ENCODE measurements at regions not wholly inside any gene's neighbourhood (a gene's known extent, or its start where the extent isn't known, plus 50 kb on each side); places are given as distances from the start of the nearest gene placed in this dataset.

DNA sequence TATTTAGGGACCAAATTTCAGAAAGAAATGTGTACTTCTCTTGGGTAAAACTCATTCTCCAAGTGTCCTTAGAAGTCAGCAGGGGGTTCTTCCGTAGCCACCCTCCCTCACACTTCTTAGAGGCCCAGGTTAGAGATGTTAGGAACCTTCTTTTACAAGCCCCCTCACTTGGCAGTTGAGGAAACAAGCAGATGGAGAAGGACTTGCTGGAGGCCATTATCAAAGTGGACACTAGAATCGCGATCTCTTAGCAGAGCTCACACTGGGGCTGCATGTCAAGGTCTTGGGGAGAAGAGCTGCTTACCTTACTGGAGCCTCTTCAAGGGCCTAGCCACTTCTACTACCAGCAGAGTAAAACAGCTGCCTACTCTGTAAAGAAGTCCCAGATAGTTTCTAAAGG is 69.4 kb upstream of the POLG start:
- Histone ChIP-seq H3K36me3 (replicated peaks; ENCODE audit: control insufficient read depth, insufficient read depth, low read length) (no peaks in the 10 kb centered on the region), H3K4me3 (ENCODE audit: insufficient read depth, low read depth, low read length) (no peak overlapping the region), H3K27me3 (ENCODE audit: control insufficient read depth, insufficient read depth, low read length) (peaks cover 99% of the 10 kb centered on the region)
- no peak for DNase-seq

DNA sequence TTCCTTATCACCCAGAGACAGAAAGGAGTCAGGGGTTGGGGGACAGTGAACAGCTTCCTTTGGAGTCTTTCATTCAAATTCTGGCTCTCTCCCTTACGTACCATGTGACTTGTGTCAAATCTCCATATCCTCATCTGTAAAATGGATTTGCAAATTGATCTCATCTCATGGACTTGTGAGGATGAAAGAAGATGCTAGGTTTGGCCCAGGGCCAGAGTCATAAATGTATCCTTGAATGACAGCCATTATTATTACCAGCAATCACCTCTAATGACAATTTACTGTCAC is 67.8 kb upstream of the POLG start:
- no peaks in the 10 kb centered on the region for H3K36me3 ChIP-seq (replicated peaks; ENCODE audit: control insufficient read depth, insufficient read depth, low read length)
- H3K4me3 ChIP-seq (ENCODE audit: insufficient read depth, low read depth, low read length), result no peak overlapping the region
- H3K27me3 ChIP-seq (ENCODE audit: control insufficient read depth, insufficient read depth, low read length), result peaks cover 99% of the 10 kb centered on the region
- no peak for DNase-seq

DNA sequence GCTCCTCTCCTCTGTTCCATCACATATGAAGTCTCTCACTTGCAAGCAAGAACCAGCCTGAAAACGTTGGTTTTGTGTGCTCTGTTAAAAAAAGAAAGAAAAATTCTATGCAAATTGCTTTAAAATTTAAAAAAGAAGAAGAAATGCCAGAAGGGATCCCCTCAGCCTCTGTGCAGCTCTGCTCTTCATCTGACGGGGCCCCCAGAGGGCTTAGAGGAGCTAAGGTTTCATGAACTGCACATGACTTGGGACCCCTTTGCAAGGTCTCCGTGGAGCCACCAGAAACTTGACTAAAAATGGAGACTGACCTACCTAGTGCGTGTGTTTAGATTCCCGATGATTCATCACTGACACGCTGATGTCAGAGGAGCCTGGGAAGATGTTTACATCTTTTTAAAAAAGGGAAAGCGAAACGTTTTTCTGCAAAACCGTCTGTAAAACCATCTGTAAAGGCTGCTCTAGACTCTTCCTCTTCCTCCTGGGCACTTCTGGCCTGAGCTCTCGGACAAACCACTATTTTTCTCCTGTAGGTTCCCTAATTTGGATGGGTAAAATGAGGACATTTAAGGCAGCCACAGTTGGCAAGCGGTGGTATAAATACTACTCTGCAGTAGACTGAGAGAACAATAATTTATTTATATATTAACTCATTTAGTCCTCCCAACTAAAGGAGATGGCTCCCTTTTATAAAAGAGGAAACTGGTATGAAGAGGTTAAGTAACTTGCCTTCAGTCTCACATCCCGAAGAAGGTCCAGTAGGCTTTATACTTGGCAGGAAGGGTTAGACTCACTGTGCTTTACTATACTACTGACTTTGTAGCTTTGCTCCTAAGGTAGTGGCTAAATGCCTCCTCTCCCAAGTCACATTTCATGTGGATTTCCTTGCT is 67.2 kb upstream of the POLG start:
- no peak for DNase-seq
- Histone ChIP-seq H3K27me3 (ENCODE audit: control insufficient read depth, insufficient read depth, low read length) (peaks cover 99% of the 10 kb centered on the region), H3K36me3 (replicated peaks; ENCODE audit: control insufficient read depth, insufficient read depth, low read length) (no peaks in the 10 kb centered on the region), H3K4me3 (ENCODE audit: insufficient read depth, low read depth, low read length) (no peak overlapping the region)

DNA sequence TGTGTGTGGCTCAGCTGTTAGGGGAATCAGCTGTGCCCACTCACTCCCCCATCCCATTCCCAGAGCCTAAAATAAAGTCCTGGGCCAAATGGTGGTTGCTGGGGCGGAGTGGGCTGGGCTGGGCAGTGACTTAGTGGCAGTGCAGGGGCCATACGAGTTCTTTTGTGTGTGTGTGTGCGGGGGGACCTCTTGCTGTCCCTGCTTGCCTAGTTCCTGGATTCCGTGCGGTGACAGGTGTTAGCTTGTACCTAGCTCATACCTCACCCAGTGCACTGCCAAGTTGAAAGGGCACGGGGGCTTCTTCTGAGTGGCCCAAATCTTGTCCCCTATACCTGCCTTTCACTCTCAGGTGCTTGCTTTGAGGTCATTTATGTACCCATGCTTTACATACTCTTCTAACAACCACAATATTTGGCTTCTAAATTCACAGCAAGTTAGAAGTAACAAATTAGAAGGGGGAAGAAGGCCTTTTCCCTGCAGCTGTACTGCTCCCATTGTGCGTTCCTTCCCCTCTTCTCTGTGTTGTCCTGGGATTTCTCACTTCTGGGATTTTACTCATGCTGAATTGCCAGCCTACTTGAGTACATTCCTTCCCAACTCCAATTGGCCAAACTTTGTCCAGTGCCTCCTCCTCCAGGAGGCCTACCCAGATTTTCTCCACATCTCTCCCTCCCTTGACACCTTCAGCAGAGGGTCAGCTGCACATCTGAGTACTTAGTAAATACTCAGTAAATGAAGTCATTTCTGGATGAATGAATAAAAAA is 66.3 kb upstream of the POLG start:
- Histone ChIP-seq H3K36me3 (replicated peaks; ENCODE audit: control insufficient read depth, insufficient read depth, low read length) (no peaks in the 10 kb centered on the region), H3K4me3 (ENCODE audit: insufficient read depth, low read depth, low read length) (no peak overlapping the region), H3K27me3 (ENCODE audit: control insufficient read depth, insufficient read depth, low read length) (peaks cover 99% of the 10 kb centered on the region)
- no peak for DNase-seq

- Histone ChIP-seq H3K27me3 (ENCODE audit: control insufficient read depth, insufficient read depth, low read length) (peaks cover 99% of the 10 kb centered on the region), H3K36me3 (replicated peaks; ENCODE audit: control insufficient read depth, insufficient read depth, low read length) (no peaks in the 10 kb centered on the region), H3K4me3 (ENCODE audit: insufficient read depth, low read depth, low read length) (no peak overlapping the region)
- DNase-seq, result peak; percentile 84
Measured at GRCh38 chr15:89400116-89400781, 65.6 kb upstream of the POLG start.

DNA sequence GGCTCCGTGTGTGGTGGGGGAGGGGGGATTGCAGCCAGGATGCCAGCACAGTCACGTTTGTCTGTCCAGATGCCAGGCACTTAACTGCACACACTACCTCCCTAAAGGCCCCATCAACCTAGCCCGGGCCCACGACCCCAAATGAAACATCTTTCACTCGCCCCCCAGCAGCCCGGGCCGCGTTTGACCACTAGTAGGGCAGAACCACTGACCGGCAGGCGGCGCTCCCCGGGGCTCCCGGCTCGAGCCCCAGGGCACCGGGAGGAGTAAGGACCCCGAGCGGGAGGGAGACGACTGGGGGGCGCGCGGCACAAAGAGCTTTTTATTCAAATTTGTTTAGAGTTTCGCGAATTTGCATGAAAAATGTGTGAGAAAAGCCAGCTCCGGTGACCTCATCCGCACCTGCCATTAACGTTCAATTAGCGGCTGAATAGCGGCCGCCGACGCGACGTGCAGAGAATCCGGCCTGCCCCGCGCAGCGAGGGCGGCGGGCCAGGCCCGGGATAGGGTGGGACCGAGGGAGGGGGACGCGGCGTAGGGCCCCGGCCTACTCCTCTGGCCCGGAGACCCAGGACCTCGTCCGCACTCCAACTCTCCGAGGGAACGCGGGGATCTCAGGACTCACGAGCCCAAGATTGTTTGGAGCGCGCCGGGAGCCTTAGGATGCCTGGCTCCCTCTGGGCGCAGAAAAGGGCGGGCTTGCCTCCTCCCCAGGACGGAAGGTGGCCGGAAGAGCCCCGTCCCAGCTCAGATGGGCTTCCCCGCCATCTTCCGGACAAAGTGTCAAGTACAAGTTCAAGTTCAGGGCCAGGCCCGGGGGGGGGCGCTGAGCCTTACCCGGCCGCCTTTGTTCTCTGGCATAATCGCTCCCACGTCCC is 64.9 kb upstream of the POLG start:
- H3K27me3 ChIP-seq (ENCODE audit: control insufficient read depth, insufficient read depth, low read length), result peaks cover 99% of the 10 kb centered on the region
- H3K36me3 ChIP-seq (replicated peaks; ENCODE audit: control insufficient read depth, insufficient read depth, low read length), result no peaks in the 10 kb centered on the region
- peak; percentile 90 for DNase-seq
- peak overlapping the region; percentile 30 for H3K4me3 ChIP-seq (ENCODE audit: insufficient read depth, low read depth, low read length)

- Histone ChIP-seq H3K4me3 (ENCODE audit: insufficient read depth, low read depth, low read length) (no peak overlapping the region), H3K27me3 (ENCODE audit: control insufficient read depth, insufficient read depth, low read length) (peaks cover 99% of the 10 kb centered on the region), H3K36me3 (replicated peaks; ENCODE audit: control insufficient read depth, insufficient read depth, low read length) (no peaks in the 10 kb centered on the region)
- no peak for DNase-seq
Measured at GRCh38 chr15:89398896-89399237, 64.2 kb upstream of the POLG start.

DNA sequence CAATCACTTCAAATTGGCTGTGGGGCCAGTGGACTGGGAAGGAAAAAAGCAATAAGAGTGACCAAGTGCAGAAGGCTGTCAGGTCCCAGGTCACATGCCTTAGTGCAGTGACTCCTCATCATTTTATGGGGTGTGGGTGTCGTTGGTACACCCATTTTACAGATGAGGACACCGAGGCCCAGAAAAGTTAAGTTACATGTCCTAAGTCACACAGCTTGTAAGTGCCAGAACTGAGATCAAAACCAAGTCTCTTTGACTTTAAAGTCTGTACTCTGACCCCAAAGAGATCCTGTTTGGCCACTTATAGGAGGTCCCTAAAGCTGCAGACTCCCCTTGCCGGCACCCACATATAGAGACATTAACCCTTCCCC is 63.0 kb upstream of the POLG start:
- Histone ChIP-seq H3K27me3 (ENCODE audit: control insufficient read depth, insufficient read depth, low read length) (peaks cover 99% of the 10 kb centered on the region), H3K36me3 (replicated peaks; ENCODE audit: control insufficient read depth, insufficient read depth, low read length) (no peaks in the 10 kb centered on the region), H3K4me3 (ENCODE audit: insufficient read depth, low read depth, low read length) (no peak overlapping the region)
- DNase-seq, result no peak

DNA sequence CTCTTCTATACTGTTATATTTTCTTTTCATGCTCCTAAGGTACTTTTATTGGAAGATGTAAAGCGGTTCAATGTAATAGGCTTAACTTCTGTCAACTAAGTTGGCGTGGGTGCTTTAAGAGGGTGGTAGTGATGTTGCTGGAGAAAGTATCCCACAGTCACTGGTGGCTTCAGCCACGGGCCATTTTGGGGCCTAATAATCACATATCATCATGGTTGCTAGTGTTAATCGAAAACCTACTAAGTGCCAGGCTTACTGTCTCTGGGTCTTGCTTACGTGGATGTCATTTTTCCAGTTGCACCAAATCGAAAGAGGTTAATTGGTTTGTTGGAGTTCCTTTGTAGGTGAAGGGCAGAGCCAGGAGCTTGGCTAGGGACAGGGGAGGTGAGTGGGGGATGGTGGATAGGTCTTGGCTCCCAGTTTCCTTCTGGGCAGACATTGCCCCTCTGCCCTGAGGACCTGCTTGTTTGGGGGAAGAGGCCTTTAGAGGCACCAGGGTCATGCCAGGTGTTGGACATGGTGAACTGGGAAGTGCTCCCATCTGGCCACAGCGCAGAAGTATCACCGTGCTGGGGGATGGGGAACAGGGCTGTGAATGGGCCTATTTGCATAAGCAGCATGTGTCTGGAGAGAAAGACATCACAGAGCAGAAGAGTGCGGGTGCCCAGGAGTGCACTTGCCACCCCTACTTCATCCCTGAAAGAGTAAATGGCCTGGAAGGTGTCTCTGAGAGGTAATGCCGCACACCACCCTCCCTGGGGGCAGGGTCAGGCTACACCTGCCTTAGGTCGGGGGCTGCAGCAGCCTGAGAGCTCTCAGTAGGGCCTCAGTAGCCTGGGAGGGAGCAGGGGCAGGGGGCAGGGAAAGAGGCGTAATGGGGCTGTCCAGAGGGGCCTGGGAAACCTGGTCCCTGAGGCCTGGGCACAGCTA is 62.4 kb upstream of the POLG start:
- H3K27me3 ChIP-seq (ENCODE audit: control insufficient read depth, insufficient read depth, low read length), result peaks cover 99% of the 10 kb centered on the region
- H3K36me3 ChIP-seq (replicated peaks; ENCODE audit: control insufficient read depth, insufficient read depth, low read length), result no peaks in the 10 kb centered on the region
- peak; percentile 86 for DNase-seq
- no peak overlapping the region for H3K4me3 ChIP-seq (ENCODE audit: insufficient read depth, low read depth, low read length)

DNA sequence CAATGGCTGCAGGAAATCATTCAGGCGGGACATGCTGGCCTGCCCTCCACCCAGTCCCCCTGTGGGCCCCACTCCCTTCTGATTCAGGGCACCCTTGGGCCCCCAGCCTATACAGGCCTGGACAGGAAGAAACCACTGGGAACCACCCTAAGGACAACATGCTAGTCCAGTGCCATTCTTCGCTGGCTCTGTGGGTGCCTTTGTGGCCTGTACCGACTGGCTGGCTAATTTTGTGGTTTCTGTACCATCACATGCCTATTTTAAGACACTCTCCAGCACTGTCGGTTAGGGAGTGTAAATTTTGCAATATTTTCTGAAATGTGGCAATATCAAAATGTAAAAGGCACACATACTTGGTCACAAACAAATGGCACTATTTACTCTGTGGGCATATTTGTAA is 61.4 kb upstream of the POLG start:
- DNase-seq, result no peak
- Histone ChIP-seq H3K36me3 (replicated peaks; ENCODE audit: control insufficient read depth, insufficient read depth, low read length) (no peaks in the 10 kb centered on the region), H3K4me3 (ENCODE audit: insufficient read depth, low read depth, low read length) (no peak overlapping the region), H3K27me3 (ENCODE audit: control insufficient read depth, insufficient read depth, low read length) (peaks cover 98% of the 10 kb centered on the region)

GRCh38 chr15:89395461-89395871 is 60.8 kb upstream of the POLG start:
- Histone ChIP-seq H3K27me3 (ENCODE audit: control insufficient read depth, insufficient read depth, low read length) (peaks cover 97% of the 10 kb centered on the region), H3K36me3 (replicated peaks; ENCODE audit: control insufficient read depth, insufficient read depth, low read length) (no peaks in the 10 kb centered on the region), H3K4me3 (ENCODE audit: insufficient read depth, low read depth, low read length) (no peak overlapping the region)
- DNase-seq, result no peak

DNA sequence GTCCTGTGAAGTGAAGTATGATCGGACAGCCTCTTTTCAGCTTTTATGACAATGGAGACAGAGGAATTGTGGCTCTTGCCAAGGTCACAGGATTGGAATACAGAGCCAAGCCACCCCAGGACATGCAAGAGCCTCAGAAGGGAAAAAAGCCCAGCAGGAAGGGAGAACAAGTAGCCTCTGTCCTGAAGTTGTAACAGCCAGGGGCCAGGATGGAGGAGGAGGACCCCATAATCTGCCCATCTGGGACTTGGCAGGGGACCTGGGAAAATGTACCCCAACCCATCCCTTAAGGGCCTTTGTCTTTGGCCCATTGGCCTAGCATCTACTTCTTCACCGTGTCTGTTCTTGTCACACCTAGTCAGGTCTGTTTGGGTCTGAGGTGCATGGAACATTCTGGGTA is 60.4 kb upstream of the POLG start:
- Histone ChIP-seq H3K27me3 (ENCODE audit: control insufficient read depth, insufficient read depth, low read length) (peaks cover 94% of the 10 kb centered on the region), H3K4me3 (ENCODE audit: insufficient read depth, low read depth, low read length) (no peak overlapping the region), H3K36me3 (replicated peaks; ENCODE audit: control insufficient read depth, insufficient read depth, low read length) (no peaks in the 10 kb centered on the region)
- no peak for DNase-seq

- DNase-seq, result no peak
- H3K27me3 ChIP-seq (ENCODE audit: control insufficient read depth, insufficient read depth, low read length), result peaks cover 89% of the 10 kb centered on the region
- no peaks in the 10 kb centered on the region for H3K36me3 ChIP-seq (replicated peaks; ENCODE audit: control insufficient read depth, insufficient read depth, low read length)
- H3K4me3 ChIP-seq (ENCODE audit: insufficient read depth, low read depth, low read length), result no peak overlapping the region
Measured at GRCh38 chr15:89393056-89393455, 58.4 kb upstream of the POLG start.
